HG03025 (cell line): ENCODE measurements at regions not wholly inside any gene's neighbourhood (a gene's known extent, or its start where the extent isn't known, plus 50 kb on each side); places are given as distances from the start of the nearest gene placed in this dataset.

ENCODE experiments used
- ATAC-seq: cut with Tn5 transposase; IDR thresholded peaks from one replicate; pipeline ENCODE4 v1.9.1; 2021; ENCODE audit warnings: mild to moderate bottlenecking, moderate library complexity; ENCODE audit not compliant: unreplicated experiment, low FRiP score

DNA sequence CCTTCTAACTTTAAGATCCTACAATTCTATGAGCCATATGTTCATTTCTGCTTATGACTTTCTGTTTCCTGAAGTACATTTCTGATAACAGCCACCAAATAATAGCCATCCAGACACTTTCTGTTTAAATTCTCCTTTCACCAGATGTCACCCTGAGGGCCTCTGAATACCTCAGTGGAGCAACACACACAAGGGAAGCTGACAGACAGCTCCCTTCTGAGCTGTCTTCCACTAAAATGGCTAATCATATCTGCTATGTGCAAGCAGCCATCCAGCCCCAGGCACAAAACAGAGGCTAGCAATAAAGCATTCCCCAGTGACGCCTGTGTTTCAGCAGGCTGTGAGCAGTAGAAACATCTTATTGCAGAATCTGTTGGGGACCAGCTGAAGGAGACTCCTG lies 666.6 kb upstream of the UBE2E2 start:
- no peak for ATAC-seq

DNA sequence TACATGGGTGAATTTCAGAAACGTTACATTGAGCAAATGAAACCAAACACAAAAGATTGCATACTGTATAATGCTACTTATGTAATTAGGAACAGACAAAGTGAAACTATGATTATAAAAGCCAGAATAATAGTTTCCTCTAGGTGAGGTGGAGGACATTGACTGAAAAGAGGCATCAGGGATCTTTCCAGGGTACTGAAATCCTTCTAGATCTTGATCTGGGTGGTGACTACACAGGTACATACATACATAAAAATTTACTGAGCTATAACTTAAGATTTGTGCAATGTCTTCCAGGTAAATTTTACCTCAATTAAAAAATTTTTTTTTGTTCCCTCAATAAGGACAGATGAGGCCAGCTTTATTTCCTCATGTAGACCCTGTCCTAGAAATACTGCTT lies 665.6 kb upstream of the UBE2E2 start:
- ATAC-seq: no peak

DNA sequence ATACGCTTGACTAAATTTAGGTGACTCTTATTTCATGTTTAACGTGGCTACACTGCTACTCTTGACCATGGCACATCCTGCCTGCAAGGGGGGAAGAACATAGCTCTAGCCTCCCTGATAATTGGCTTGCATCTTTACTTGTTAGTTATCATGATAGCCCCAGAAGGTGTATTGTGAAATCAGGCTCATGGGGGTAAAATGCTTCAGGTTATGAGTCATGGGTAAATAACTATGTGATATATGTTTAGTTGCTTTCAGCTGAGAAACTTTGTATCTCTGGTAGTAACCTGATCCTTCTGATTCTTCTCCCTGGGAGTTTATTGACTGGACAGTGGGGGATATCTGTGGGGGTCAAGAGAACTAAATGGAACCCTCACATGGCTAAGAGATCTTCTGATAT lies 660.8 kb upstream of the UBE2E2 start:
- ATAC-seq: no peak

DNA sequence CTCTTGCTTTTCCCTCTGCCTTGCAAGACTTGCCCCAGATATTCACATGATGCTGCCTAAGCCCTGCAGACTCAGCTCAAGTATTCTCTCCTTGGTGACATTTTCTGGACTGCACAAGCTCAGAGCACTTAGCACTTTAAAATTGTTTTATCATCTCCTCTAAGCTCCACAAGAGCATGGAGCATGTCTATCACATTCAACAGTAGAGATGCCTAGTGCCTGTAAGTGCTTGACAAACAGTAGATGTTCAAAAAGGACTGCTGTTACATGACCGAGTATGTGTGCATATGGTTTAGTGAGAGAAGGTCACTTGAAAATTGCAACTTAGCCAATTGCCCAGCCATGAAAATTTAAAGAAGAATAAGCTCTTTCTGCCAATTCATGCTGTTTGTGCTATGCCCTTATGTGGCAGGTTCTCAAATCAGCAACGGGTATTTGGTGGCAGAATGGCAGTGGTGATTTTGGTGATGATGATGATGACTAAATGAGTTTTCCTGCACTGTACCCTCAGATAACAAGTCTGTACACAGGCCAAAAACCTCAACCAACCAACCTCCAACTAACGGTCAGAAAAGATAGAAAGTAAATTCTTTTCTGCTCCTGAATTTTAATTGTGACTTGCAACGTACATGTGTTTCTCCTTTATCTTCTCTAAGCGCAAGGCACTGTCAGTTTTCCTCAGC lies 647.2 kb upstream of the UBE2E2 start:
- no peak for ATAC-seq

DNA sequence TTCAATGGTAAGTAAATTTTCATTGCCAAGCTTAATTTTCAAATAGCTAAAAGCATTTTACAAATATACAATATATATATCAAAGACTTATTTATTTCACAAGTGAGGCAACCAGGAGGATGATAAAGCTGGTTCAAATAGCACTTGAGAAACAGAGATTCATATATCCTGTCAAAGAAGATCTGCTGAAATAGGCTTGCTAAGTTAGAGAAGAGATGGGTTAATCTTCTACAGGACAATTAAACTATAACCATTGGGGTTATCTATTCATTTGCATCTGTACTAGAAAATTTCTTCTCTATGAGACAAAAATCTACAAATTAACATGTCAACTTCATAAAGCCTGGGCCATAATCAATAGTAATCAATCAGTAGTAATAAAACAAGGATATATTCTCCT lies 637.7 kb upstream of the UBE2E2 start:
- ATAC-seq: no peak

DNA sequence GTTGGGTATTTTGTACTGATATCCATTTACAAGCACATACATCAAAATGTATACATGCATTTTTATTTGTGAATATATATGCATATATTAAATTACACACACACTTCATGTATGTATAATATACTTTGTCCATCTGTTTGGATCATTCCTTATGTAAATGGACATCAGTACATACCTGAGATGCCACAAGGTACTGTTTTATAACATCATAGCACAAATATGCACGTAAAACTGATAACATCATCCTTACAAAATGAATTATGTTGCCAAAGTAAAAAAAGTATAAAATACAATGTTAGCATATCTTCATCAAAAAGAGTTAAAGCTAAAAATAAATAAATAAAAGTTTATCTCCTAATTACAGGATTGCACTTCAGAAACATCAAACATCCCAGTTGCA lies 634.8 kb upstream of the UBE2E2 start:
- ATAC-seq: no peak

DNA sequence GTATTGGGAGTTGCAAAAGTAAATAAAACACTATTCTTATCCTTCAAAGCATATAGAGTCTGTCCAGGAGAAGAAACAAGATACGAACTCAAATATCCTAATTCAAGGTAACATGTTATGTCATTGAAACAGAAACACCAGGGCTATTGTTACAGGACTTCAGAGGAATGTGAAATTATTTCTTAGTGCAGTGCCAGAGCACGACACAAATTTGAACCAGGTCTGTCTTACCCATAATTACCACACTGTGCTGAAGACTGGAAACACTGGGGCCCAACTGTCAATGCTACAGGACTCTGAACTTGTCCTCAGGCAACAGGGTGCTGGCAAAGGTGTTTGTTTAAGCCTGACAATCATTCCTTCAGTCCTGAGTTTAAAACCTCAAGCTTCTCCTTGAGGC lies 633.6 kb upstream of the UBE2E2 start:
- no peak for ATAC-seq

DNA sequence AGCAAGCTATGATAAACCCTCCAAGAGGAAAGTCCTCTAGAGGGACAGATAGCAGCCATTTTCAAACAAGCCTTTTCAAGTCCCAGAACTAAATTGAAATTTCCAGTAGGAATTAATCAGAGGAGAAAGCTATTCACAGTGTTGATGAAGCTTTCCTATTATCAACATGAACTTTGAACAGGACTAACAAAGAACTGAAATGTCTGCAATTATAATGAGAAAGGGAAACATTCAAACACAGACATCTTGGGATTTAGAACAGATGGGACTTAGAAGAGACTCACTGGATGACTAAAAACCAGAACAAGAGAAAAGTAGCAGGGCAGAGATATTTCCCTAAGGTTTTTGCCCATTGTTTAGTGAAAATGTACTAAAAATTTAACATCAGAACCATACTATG lies 622.1 kb upstream of the UBE2E2 start:
- ATAC-seq: no peak

DNA sequence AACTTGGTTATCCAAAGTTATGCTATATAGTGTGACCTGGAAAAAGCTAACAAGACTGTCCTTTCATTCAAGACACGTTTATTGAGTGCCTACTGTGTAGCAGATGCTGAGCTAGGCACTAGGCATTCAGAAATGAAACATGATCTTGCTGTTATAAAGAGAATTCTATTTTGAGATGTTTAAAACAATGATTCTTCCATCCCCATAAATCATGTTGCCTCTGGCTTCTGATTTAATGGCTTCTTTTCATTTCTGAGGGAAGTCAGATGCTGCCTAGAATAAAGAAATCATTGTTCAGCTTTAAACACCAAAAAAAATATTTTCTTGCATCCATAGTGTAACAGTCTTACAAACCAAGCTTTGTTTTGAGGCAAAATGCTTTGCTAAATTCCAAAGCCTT lies 620.9 kb upstream of the UBE2E2 start:
- ATAC-seq: no peak

DNA sequence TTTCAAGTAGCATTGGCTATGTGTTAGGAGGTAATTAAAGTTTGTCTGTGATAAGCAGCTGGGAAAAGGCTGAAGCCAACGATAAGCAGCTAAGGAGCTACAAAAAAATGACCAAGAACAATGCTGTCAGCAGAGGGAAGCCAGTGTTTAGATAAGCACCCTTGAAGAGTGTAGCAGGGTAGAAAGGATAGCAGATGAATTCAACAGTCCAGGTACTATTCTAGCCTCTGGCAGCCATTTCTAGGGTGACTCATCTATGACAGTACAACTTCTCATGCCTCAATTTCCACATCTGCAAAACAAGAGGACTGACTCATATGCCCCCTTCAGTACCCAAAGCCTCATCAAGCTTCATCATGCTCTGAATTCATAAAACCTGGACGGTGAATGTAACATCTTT lies 617.6 kb upstream of the UBE2E2 start:
- no peak for ATAC-seq

DNA sequence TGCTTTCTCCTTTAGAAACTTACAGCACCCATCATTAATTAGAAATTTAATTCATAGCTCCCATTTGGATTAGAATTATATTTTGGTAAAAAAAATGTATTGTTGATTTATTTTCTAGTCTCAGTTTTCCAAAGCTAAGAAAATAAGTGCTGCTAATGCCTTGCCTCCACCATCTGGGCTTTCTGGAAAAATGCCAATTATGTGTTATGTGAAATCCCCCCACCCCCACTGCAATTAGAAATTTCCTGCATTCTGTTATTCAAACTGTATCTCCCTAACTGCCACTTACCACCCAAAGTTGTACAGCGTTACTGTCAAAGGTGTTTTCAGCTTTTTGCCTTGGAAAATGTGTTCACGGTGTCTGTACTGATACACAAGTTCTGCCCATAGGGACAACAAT lies 617.2 kb upstream of the UBE2E2 start:
- ATAC-seq: no peak

DNA sequence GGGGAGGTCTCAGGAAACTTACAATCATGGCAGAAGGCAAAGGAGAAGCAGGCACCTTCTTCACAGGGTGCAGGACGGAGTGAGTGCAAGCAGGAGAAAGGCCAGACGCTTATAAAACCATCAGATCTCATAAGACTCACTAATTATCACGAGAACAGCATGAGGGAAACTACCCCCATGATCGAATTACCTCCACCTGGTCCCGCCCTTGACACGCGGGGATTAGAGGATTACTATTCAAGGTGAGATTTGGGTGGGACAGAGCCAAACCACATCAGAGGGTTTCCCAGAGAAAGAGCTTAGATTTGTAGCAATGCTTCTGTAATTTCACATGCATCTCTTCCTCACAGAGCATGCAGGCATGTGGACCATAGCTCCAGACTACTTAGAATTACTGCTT lies 615.7 kb upstream of the UBE2E2 start:
- no peak for ATAC-seq

DNA sequence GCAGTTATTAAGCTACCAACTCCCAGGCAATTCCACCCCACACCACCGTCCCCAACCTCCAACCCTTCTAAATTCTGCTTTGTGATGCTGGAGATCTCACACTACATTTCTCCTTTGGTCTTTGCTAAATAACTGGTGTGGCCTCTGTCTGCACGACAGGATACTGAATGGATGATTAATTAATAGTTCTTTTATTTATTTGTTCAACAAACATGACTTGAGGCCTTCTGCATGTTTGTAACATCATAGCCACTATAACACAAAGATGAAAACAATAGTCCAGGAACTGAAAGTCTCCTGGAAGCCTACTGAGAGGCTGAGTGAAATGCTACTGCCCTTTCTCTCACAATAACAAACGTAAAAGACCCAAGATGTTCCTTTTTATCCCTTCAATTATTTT lies 609.5 kb upstream of the UBE2E2 start:
- ATAC-seq: no peak

DNA sequence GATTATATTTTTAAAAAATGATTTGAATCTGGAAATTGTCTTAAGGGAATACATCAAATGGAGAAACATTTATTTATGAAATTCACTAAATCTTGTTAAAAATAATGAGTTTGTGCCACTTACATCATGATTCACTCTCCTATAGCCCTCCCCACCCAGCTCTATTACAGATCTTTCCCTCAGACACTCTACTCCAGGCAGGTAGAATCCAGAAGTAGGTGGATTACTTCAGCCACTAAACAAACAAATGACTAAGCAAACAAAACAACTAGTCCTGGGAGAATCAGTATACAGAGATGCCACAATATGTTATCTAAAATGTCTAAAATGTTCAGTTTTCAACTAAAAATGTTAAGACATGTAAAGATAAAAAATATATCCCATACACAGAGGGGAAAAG lies 608.1 kb upstream of the UBE2E2 start:
- ATAC-seq: no peak

DNA sequence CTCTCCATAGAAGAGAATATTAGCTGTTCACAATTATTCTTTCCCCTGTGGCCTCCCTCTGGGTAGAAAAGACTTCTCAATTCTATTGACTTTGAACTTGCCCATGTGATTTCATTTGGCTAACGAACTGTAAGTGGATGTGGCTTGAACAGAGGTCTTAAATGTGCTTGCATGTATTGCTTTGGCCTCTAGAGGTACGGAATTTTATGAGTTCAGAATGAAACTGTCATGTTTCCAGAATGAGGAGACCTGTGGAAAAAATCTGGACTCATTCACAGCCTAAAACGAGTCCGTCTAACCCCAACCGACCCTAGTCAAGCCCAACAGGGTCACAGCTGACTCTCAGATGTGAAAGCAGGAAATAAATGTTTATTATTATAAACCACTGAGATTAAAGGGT lies 596.7 kb upstream of the UBE2E2 start:
- ATAC-seq: no peak

DNA sequence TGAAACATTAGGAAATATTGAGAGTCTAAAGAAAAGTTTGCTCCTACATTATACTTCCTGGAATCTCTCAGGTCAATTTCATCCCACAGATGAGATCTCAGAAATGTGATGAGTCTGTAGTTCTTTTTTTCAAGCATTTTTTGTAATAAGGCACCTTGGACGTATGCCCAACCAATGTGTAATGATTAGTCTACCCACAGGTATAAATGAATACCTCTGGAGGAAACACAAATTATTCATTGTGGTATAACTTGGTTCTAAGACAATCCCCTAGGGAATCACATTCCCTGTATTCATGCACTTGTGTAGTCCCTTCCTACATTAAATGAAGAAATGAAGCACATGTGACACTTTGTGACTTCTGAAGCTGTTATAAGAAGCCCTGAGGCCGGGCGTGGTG lies 596.2 kb upstream of the UBE2E2 start:
- ATAC-seq: no peak

DNA sequence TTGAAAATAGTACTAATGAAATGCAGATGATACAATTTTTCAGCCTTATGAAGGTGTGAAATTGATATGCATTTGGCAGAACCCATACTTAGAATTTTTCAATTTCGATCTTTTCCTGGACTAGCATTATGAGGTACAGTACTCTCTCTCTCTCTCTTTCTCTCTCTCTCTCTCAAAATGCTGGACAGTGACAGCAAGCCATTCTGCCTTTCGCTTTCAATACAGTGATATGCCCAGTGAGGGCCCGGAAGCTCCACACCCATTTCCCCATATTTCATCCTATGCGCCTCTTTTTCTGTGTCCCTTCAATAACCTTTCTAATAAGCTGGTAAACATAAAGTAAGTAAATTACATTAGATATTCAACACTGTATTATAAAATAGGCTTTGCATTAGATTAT lies 595.0 kb upstream of the UBE2E2 start:
- no peak for ATAC-seq

DNA sequence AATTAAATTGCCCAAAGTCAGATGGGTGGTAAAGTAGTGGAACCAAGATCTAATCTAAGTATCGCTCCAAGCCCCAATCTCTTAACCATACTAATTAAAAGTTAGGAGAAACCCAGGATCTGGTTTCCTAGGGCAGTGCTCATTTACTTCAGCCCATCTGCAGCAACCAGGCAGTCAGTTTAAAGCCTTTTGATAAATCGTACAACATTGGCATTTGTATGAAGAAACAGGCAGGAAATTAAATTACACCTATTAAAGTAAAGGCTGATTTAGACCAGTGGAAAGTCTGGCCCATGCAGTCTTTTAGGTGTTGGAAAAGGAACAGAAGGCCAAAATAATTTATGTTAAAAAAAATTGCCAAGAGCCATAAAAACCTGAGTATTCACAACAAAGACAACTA lies 594.4 kb upstream of the UBE2E2 start:
- ATAC-seq: no peak

DNA sequence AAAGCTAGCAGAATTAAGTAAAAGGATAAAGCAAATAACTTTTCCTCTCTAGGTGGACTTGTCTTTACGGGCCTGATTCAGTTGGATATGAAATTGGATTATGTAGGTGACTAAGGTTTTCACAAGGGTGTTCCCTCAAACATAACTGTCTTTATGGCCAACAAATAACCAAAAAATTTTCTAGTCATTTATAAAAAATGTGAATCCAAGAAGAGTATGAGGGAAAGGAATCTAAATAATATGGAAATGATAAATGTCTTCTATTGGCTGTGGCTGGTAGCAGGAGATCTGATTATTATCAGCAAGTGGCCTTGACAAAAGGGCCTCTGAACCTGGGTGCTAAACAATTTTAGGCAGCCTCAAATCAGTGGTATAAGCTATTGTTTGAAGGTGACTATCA lies 594.0 kb upstream of the UBE2E2 start:
- no peak for ATAC-seq

DNA sequence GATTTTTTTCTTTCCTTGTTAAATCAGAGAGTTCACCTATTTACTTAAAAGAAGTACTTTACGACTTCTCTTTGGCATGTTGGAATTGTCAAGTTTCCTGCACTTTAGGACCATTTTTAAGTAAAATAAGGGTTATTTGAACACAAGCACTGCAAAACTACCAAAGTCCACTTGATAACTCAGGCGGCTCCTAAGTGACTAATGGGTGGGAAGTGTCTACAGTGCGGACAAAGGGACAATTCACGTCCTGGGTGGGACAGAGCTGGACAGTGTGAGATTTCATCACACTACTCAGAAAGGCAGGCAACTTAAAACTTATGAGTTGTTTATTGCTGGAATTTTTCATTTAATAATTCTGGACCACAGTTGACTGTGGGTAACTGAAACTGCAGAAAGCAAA lies 590.2 kb upstream of the UBE2E2 start:
- no peak for ATAC-seq

DNA sequence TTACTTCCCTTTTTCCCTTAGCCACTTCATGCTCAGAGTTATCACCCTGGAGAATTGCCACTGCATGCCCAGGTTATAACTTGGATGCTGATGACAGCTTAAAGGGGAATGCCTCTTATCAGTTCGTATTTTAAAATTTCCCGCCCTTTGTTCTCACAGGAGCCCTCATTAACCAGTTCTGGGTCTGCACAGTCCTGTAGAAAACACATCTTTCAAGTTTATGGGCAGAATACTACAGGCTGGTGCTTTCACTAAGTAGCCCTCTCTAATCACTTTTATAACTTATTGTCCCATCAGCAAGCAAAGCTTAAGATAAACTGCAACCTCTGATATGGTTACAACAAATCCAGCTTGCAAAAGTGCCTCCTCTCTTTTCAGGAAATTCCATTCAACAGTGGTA lies 587.3 kb upstream of the UBE2E2 start:
- ATAC-seq: no peak

DNA sequence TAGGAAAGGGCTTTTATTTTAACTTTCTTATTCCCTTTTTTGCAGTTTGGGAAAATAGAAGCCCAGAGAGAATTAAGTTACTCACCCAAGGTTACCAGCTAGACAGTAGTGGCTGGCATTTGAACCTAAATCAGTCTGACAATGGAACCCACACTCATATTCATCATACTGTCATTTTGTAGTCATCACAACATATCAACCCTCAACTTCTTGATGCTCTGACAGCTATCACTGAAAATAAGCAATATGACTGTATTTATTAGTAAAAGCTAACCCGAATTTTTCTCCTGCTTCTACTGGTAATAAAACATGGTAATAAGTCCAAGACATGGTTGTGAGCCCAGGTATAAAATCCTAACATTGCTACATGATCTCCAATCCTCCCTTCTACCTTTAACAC lies 585.8 kb upstream of the UBE2E2 start:
- no peak for ATAC-seq

DNA sequence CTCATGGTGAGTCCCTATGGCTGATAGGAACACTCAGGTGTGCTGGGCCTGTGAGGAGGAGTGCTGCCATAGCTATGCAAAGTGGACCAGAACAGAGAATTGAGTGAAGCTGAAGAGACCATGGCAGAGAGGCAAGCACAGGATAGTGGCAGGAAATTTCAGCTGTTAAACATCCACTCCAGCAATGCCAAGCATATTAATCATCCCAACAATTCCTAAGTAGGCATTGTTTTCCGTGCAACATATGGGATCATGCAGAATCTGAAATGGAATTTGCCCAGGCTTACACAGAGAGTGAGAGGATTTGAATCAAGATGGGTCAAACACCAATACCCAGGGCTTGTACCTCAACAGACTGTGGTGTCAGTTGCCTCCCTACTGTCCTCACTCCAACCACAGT lies 582.6 kb upstream of the UBE2E2 start:
- no peak for ATAC-seq
